ENCODE measurements at regions not wholly inside any gene's neighbourhood (a gene's known extent, or its start where the extent isn't known, plus 50 kb on each side); places are given as distances from the start of the nearest gene placed in this dataset.
"Not testable (repeated sequence)": the region's sequence is repeated elsewhere in the genome, so short reads cannot be mapped to it uniquely, and the experiment has no call there.

DNA sequence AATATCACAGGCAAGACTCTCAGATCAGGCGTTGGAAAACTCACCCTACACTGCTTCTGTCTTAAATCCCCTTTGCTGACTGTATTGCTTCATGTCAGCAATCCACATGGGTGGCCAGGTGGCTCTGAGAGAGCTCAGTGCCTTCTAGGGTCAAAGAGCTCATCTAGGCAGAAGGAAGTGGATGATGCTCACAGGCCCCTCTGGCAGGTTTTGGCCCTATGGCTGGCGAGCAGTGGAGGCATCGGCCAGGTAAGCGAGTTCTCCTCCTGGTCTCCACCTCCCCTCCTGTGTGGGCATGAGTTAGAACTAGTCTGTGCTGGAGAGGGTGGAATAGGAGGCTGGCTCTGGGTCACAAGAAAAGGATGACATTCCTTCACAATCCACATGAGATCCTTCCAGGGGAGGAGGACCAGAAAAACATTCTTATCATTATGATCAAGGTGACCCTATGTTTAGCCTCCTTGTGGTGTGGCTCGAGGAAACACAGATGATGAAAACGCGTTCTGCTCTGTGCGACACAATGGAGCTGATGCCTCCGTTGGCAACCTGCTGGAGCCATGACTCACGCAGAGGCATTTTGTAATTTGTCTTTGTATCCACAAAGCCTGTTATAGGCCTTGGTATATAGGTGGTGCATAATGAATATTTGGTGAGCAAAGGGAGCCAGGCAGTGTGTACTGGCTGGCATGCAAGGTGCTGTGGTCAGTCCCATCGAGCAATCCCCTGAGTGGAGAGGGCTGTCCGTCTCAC, 264.6 kb upstream of the RAB4A start:
- no peak for DNase-seq (ENCODE audit: low read depth in 2 of 2)

DNA sequence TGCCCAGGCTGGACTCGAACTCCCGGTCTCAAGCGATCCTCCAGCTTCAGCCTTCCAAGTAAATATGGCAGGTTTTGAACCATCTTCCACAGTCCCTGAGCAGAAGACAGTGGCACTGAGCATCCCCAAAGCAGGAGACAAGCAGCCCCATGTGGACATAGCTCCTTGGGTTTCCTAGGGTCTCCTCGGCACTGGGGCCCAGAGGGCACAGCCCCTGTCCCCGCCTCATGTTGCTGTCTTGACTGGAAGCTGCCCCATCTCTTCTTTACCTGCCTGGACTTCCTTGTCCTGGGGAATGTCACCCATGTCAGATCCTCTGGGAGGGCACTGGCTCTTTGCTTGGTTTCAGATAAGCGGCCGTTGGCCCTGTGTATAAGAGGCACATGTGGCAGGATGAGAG, 263.7 kb upstream of the RAB4A start:
- no peak for DNase-seq (ENCODE audit: low read depth in 2 of 2)

GRCh38 chr1:229007701-229008100, 263.2 kb upstream of the RAB4A start:
- DNase-seq (ENCODE audit: low read depth in 2 of 2) = no peak

- not testable (repeated sequence) for DNase-seq (ENCODE audit: low read depth in 2 of 2)
Measured at GRCh38 chr1:229008347-229008746, 262.6 kb upstream of the RAB4A start.

GRCh38 chr1:229011022-229011421, 259.9 kb upstream of the RAB4A start:
- no peak for DNase-seq (ENCODE audit: low read depth in 2 of 2)

DNA sequence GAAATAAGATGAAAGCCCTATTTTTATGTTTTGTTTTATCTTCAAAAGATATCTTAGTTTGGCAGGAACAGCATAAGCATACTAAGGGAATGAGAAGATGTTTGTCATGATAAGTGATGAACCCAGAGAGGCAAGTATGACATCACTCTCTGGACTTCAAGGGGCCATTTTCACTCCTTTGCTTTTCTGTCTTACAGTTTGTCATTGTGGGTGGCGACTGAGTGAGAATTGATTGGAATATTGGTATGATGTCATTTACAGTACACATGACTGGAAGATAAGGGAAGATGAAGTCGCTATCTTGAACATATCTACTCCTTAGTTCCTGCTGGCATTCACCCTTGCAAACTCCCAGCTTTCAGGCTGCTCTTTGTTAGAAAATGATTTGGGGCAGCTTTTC, 258.1 kb upstream of the RAB4A start:
- DNase-seq (ENCODE audit: low read depth in 2 of 2) = no peak

DNA sequence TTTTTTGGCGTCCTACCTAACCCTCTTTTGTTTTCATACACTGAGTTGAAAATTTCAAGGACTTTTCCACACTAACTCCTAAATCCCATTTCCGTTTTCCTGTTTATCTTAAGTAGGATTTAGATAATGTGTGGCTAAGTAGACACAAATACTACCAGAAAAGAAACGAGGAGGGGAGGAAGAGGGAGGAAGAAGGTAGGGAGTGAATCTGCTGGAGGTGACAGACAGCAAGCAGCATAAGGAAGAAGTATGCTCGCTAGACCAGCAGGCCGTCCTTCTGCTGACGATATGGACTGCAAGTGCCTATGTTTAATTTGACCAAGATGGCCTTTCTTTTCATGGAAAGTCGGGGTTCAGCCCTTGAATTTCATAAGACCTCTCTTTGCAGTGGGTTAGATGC, 256.9 kb upstream of the RAB4A start:
- no peak for DNase-seq (ENCODE audit: low read depth in 2 of 2)

DNA sequence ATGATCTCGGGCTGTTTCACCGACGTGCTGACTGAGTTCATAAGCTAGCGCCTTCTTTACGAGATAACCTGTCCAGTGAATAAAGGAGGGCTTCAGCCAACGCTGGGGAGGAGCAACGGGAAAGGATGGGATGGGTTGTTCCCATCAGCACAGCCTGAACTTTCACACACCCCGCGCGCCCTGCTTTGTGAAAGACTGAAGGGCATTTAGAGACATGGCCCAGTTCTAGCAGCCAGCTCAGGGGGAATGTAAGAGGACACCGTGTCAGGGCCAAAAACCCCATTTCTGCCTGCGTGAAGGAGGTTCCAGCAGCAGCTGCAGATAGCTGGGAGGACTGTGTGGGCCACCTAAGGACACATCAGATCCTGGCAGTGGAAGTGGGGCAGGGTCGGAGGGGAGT, 255.1 kb upstream of the RAB4A start:
- no peak for DNase-seq (ENCODE audit: low read depth in 2 of 2)

GRCh38 chr1:229017091-229017490, 253.8 kb upstream of the RAB4A start:
- DNase-seq (ENCODE audit: low read depth in 2 of 2) = no peak

DNA sequence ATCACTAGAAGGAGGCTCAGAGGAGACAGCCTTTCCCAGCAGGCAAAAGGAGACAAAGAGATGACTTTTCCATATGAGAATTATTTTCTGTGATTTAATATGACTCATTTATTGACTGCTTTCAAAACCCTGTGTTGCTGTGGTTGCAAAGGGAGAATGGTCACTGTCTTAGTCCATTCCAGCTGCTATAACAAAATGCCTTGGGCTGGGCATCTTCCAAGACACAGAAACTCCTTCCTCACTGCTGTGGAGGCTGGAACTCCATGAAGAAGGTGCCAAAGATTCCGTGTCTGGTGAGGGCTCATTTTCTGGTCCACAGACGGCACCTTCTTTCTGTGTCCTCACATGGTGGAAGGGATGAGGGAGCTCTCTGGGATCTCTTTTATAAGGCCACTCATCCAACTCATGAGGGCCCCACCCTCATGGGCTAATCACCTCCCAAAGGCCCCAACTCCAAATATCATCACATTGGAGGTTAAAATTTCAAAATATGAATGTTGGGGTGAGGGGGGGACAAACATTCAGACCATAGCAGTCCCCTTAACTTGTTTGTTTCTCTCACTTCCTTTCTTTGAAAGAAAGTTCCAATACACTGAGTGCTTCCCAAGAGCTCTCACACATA, 252.1 kb upstream of the RAB4A start:
- DNase-seq (ENCODE audit: low read depth in 2 of 2) = no peak

DNA sequence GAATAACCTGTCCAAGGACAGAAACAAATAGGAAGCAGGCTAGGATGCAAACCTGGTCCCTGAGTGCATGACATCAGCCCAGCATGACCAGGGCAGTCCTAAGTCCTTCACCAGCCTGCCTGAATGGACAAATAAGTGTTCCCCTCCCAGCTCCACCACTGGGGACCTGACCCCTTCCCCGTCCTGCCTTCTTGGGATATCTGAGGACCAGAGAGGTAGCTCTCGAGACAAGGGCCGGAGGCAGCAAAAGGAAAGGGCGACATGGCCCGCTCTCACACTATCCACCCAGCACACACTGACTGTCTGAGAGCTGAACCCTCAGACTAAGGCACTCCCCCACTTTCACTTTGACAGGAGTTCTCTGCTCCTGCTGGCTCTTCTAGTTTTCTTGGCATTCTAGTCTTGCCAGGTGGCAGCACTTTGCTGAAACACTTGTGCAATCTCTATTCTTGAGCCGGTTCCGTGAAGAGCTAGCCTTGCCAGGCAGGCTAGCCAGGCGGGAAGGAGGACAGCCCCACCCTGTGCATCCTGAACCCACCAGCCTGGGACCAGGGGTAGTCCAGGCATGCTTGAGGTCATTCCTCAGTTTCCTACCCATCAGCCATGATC, 251.1 kb upstream of the RAB4A start:
- DNase-seq (ENCODE audit: low read depth in 2 of 2) = no peak

DNA sequence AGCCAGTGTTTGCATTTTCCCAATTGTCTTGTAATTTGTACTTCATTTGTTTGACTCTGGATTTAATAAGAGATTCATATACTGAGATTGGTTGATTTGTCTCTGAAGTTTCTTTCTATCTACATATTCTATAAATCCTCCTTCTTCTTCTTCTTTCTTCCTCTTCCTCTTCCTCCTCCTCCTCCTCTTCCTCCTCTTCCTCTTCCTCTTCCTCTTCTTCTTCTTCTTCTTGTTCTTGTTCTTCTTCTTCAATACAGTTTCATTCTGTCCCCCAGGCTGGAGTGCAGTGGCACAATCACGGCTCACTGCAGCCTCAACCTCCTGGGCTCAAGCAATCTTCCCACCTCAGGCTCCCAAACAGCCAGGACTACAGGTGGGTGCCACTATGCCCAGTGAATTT, 249.9 kb upstream of the RAB4A start:
- not testable (repeated sequence) for DNase-seq (ENCODE audit: low read depth in 2 of 2)

- no peak for DNase-seq (ENCODE audit: low read depth in 2 of 2)
Measured at GRCh38 chr1:229022595-229023333, 248.1 kb upstream of the RAB4A start.

DNA sequence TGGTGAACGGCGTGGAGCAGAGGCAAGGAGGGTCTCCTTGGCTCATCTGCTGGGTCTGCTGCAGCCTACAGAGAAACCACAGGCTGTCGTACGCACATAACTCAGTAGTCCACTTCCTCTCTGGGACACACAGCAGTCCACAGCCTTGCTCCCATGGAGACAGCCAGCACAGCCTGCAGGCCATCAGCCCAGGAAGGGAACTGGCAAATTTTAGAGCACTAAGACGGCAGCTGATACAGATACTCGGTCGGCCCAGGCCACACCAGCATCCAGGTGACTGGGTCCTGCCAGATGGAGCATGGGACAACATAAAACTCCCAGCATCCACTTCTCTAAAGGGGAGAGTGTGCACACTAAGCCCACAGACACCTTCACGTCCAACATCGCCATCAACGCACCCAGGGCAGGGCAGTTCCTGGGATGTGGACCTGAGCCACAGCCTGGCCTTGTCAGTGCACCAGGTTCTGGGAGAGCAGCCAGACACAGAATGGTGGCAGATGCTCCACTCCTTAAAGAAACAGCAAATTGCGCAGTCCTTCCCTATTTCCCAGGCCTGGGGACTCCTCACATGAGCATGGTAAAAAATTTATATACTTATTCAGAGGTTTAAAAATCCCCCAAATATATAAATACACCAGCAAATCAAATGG, 247.1 kb upstream of the RAB4A start:
- DNase-seq (ENCODE audit: low read depth in 2 of 2) = no peak

GRCh38 chr1:229024528-229025130, 246.3 kb upstream of the RAB4A start:
- DNase-seq (ENCODE audit: low read depth in 2 of 2) = peak; percentile 51 to 58

- no peak for DNase-seq (ENCODE audit: low read depth in 2 of 2)
Measured at GRCh38 chr1:229025576-229025975, 245.3 kb upstream of the RAB4A start.

DNA sequence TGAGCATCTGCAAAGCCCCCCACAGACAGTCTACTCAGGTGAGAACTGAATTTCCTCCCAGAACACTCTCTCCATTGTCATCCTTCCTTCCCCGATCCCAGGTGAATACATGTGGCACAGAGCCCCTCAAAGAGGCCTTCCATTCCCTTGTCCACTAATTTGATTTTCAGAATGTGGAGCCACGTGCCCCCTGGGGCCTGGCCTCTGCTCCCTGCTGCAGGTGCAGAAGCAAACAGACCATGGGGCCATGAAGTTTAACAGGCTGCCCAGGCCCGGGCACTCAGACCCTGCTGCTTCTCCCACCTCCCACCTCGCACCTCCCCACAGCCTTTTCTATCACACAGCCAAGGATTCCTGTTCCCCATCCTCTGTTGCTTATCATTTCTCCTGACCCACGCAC, 243.8 kb upstream of the RAB4A start:
- DNase-seq (ENCODE audit: low read depth in 2 of 2) = no peak

DNA sequence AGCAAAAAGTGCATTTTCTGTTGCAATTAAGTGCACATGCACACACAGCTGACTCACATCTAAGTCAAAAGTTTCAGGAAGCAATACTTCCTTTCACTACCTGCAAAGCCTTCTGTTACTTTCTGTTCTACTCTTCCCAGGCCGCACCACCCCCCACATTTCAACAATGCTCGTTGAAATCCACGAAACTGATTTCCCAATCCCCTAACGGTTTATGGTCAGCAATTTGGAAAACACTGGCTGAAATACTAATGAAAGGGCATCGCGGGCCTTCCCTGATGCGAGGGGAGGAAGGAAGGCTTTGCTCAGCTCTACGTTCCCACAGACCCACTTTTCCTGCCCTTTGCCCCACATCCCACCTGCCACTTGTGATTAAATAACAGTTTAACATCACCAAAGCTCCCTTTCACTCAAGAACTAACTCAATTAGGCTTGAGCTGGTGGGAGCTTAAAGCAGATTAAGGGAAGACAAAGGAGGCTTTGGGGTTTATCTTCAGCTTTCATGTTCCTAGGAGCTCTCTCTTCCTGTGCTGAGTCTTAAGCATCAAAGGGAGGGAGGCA, 243.2 kb upstream of the RAB4A start:
- DNase-seq (ENCODE audit: low read depth in 2 of 2) = no peak

DNA sequence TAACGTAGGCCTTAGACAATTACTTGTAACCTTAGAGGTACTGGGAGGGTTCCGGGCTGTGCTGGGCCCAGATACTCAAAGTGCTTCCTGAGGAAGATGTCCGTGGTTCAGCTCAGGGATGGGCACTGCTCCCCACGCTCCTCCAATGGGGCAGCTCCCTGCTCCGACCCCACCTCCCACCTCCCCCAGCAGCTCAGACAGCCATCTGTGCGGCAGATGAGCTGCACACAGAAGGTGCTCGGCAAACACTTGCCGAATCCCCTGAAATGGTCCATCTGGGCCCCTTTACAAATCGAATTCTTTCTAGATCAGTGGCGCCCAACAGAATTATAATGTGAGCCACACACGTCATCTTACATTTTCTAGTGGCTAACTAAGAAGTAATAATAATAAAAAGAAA, 242.4 kb upstream of the RAB4A start:
- DNase-seq (ENCODE audit: low read depth in 2 of 2) = no peak

- no peak for DNase-seq (ENCODE audit: low read depth in 2 of 2)
Measured at GRCh38 chr1:229028987-229029878, 241.7 kb upstream of the RAB4A start.

All from fibroblast of skin of left biceps (primary cell).